HG03159 (cell line): ENCODE measurements at regions not wholly inside any gene's neighbourhood (a gene's known extent, or its start where the extent isn't known, plus 50 kb on each side); places are given as distances from the start of the nearest gene placed in this dataset.

Experiments
- ATAC-seq: cut with Tn5 transposase; IDR thresholded peaks from one replicate; pipeline ENCODE4 v1.9.1; 2021; ENCODE audit warnings: mild to moderate bottlenecking, moderate library complexity; ENCODE audit not compliant: unreplicated experiment

GRCh38 chr3:66672830-66673229, 172.0 kb upstream of the LRIG1 start:
- ATAC-seq: no peak

- no peak for ATAC-seq
Observed at GRCh38 chr3:66673293-66673692, 172.5 kb upstream of the LRIG1 start.

GRCh38 chr3:66675366-66675765, 174.5 kb upstream of the LRIG1 start:
- ATAC-seq: no peak

GRCh38 chr3:66692042-66692765, 191.4 kb upstream of the LRIG1 start:
- no peak for ATAC-seq

- no peak for ATAC-seq
Observed at GRCh38 chr3:66692766-66693150, 191.9 kb upstream of the LRIG1 start.

GRCh38 chr3:66693461-66694031, 192.7 kb upstream of the LRIG1 start:
- ATAC-seq: no peak

GRCh38 chr3:66702126-66702525, 201.3 kb upstream of the LRIG1 start:
- no peak for ATAC-seq

GRCh38 chr3:66703501-66703900, 202.7 kb upstream of the LRIG1 start:
- no peak for ATAC-seq

GRCh38 chr3:66705076-66705475, 204.3 kb upstream of the LRIG1 start:
- no peak for ATAC-seq

- ATAC-seq: no peak
Observed at GRCh38 chr3:66706890-66707289, 206.1 kb upstream of the LRIG1 start.

- ATAC-seq: no peak
Observed at GRCh38 chr3:66709532-66709931, 208.7 kb upstream of the LRIG1 start.

GRCh38 chr3:66712210-66712609, 211.4 kb upstream of the LRIG1 start:
- no peak for ATAC-seq

GRCh38 chr3:66713921-66714320, 213.1 kb upstream of the LRIG1 start:
- ATAC-seq: no peak

GRCh38 chr3:66715806-66716205, 215.0 kb upstream of the LRIG1 start:
- ATAC-seq: no peak

GRCh38 chr3:66717806-66718205, 217.0 kb upstream of the LRIG1 start:
- no peak for ATAC-seq

- no peak for ATAC-seq
Observed at GRCh38 chr3:66719796-66720356, 219.1 kb upstream of the LRIG1 start.

GRCh38 chr3:66720508-66720907, 219.7 kb upstream of the LRIG1 start:
- ATAC-seq: no peak

GRCh38 chr3:66722675-66723074, 221.9 kb upstream of the LRIG1 start:
- ATAC-seq: no peak

GRCh38 chr3:66723231-66723630, 222.4 kb upstream of the LRIG1 start:
- no peak for ATAC-seq

- no peak for ATAC-seq
Observed at GRCh38 chr3:66729687-66730393, 229.0 kb upstream of the LRIG1 start.

- no peak for ATAC-seq
Observed at GRCh38 chr3:66738625-66739365, 238.0 kb upstream of the LRIG1 start.
